D721Med (cell line): ENCODE measurements at regions not wholly inside any gene's neighbourhood (a gene's known extent, or its start where the extent isn't known, plus 50 kb on each side); places are given as distances from the start of the nearest gene placed in this dataset.
"Not testable (repeated sequence)": the region's sequence is repeated elsewhere in the genome, so short reads cannot be mapped to it uniquely, and the experiment has no call there.

Experiments used
- DNase-seq: peaks from one replicate; pipeline ENCODE4 v3.0.0; 2011; ENCODE audit warnings: low spot score; ENCODE audit not compliant: insufficient read length
- FAIRE-seq: peaks from 2 replicates; lab custom pipeline; 2011; peaks lifted over from hg19 to GRCh38; lab: Jason Lieb, UNC
- CTCF ChIP-seq: IDR thresholded peaks from 2 replicates; pipeline ENCODE4 v1.5.1; 2012; ENCODE audit warnings: mild to moderate bottlenecking, control low read depth; ENCODE audit not compliant: insufficient read depth; ENCODE audit errors: missing control alignments

DNA sequence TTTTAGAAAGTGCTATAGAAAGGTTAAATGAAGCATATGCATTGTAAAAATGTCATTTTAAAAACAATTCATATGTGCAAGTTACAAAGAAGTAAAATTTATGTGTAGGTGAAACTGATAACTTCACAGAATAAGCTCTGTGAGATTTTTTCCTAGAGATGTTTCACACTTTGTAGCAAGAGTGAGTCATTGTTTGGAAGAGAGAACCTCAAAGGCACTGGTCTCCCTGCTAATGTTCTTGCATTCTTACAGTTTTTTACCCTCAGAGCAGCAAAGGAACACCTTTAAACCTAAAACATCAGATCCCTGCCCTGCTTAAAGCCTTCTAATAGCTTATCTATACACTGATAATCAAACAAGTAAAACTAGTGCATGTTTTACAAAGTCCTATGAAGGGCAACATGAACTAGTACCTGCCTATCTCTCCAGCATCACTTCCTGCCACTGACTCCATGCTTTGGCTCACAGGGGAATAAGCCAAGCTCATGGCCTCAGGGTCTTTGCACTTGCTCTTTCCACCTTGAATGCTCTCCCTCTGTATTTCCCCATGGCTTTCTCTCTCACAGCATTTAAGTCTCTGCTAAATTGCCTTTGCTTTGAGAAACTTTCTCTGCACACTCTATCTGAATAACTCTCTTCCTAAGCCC is 997.0 kb downstream of the GATA3 start:
- FAIRE-seq, result no peak
- DNase-seq, result no peak
- TF ChIP-seq CTCF, result no peak

DNA sequence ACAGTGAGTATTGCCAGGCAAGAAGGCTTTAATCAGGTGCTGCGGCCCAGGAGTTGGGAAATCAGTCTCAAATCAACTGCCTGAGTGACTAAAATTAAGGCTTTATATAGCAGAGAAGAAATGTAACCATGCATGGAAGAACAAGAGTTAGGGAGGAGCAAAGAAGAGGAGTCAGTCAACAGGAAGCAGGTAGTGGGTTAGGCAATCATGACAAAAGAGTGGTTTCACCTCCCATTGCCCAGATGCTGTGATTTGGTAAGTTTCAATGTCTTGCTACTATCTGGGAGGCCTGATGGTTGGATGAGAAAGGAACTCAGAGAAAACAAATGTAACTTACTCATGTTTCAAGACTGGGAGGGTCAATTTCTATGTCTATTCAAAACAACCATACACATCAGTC is 998.3 kb downstream of the GATA3 start:
- no peak for TF ChIP-seq CTCF
- DNase-seq, result no peak
- FAIRE-seq, result no peak

- no peak for TF ChIP-seq CTCF
- FAIRE-seq, result no peak
- no peak for DNase-seq
Measured at GRCh38 chr10:9056521-9056920, 1002.0 kb downstream of the GATA3 start.

GRCh38 chr10:9057293-9057692 is 1002.8 kb downstream of the GATA3 start:
- FAIRE-seq, DNase-seq: not testable (repeated sequence)

GRCh38 chr10:9060314-9060713 is 1005.8 kb downstream of the GATA3 start:
- FAIRE-seq, result no peak
- TF ChIP-seq CTCF, result no peak
- no peak for DNase-seq

DNA sequence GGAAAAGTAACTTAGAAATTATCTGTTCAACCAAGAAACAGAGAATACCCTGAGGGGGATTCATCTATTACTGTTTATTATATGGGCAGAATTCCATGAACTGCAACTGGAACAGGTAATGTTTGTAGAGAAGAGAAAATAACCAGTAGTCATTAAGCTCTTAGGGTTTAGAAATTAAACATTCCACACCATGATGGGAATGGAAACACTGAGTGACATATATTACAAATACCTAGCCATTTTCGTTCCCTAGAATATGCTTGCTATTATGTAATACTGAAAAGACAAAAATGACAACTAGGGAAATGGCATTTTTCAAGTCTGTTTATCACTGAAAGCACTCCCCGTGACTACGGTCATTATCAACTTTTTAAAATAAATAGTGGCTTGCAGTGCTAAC is 1007.4 kb downstream of the GATA3 start:
- TF ChIP-seq CTCF, result no peak
- FAIRE-seq (no peak), DNase-seq (no peak)

DNA sequence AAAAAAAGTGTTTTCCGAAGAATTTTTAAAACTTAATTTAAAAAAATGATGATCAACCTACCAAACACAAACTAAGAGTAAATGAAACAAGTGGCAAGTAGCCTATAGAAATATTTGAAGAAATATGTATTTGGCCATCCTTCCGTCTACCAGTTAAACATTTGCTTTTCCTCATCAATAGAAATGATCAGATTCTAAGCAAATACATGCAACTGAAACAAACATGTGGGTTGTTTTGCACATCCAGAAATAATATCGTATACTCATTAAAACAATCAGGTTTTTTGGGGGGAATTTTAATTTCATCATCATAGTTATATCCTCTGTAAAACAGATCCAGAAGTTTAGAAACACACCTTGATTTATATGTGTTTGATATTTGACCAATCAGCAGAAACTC is 1011.7 kb downstream of the GATA3 start:
- DNase-seq, result no peak
- no peak for FAIRE-seq
- TF ChIP-seq CTCF, result no peak

GRCh38 chr10:9068003-9068402 is 1013.5 kb downstream of the GATA3 start:
- DNase-seq, result no peak
- no peak for TF ChIP-seq CTCF
- no peak for FAIRE-seq
